ENCODE measurements at regions not wholly inside any gene's neighbourhood (a gene's known extent, or its start where the extent isn't known, plus 50 kb on each side); places are given as distances from the start of the nearest gene placed in this dataset.

GRCh38 chr5:93267736-93268135, 313.3 kb downstream of the NR2F1-AS1 start:
- no peak for DNase-seq
- Histone ChIP-seq H3K4me3 (no peak overlapping the region), H3K9me3 (no peaks in the 10 kb centered on the region), H3K27me3 (no peaks in the 10 kb centered on the region), H3K27ac (no peak overlapping the region), H3K36me3 (no peaks in the 10 kb centered on the region), H3K4me1 (no peaks in the 10 kb centered on the region)
- TF ChIP-seq POLR2A (IDR thresholded peaks at IDR 0.05) (no peak), CTCF (IDR thresholded peaks at IDR 0.05 in 4 of 5, conservative IDR thresholded peaks at IDR 0.05 in 1 of 5) (no peak)
- in situ Hi-C loops (cut with MboI; ENCODE audit: low sequenced_read_pairs in 4 of 4) (no loop called here), intact Hi-C loops (cut with DNase I; ENCODE audit: low total_unique reads) (no loop called here)
- ATAC-seq, result no peak

DNA sequence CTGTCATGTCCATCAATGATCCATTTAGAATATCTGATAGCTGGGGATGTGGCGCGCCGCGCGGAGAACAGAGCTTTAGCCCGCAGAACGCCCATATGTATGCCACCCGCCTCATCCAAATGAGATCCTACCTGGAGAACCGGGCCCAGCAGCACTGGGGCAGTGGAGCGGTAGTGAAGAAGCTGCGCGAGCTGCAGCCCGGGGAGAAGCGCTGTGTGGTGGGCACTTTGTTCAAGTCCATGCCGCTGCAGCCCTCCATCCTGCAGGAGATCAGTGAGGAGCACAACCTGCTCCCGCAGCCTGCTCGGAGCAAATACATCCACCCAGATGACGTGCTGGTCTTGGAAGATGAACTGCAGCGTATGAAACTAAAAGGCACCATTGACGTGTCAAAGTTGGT, 313.7 kb downstream of the NR2F1-AS1 start:
- no peak for TF ChIP-seq CTCF (IDR thresholded peaks at IDR 0.05 in 4 of 5, conservative IDR thresholded peaks at IDR 0.05 in 1 of 5)
- TF ChIP-seq POLR2A (IDR thresholded peaks at IDR 0.05), result no peak
- intact Hi-C loops (cut with DNase I; ENCODE audit: low total_unique reads) (no loop called here), in situ Hi-C loops (cut with MboI; ENCODE audit: low sequenced_read_pairs in 4 of 4) (no loop called here)
- no peaks in the 10 kb centered on the region for H3K36me3 ChIP-seq
- ATAC-seq (no peak), DNase-seq (no peak)
- no peaks in the 10 kb centered on the region for H3K4me1 ChIP-seq
- no peak overlapping the region for H3K4me3 ChIP-seq
- no peaks in the 10 kb centered on the region for H3K9me3 ChIP-seq
- H3K27ac ChIP-seq, result no peak overlapping the region
- H3K27me3 ChIP-seq, result no peaks in the 10 kb centered on the region

GRCh38 chr5:93257616-93258015, 323.4 kb downstream of the NR2F1-AS1 start:
- intact Hi-C loops (cut with DNase I; ENCODE audit: low total_unique reads) (no loop called here), in situ Hi-C loops (cut with MboI; ENCODE audit: low sequenced_read_pairs in 4 of 4) (no loop called here)
- no peak overlapping the region for H3K27ac ChIP-seq
- no peak for DNase-seq
- no peaks in the 10 kb centered on the region for H3K27me3 ChIP-seq
- H3K9me3 ChIP-seq, result no peaks in the 10 kb centered on the region
- no peaks in the 10 kb centered on the region for H3K36me3 ChIP-seq
- TF ChIP-seq CTCF (IDR thresholded peaks at IDR 0.05 in 4 of 5, conservative IDR thresholded peaks at IDR 0.05 in 1 of 5) (no peak), POLR2A (IDR thresholded peaks at IDR 0.05) (no peak)
- no peak overlapping the region for H3K4me3 ChIP-seq
- no peaks in the 10 kb centered on the region for H3K4me1 ChIP-seq
- ATAC-seq, result no peak

GRCh38 chr5:93255796-93256195, 325.2 kb downstream of the NR2F1-AS1 start:
- no peak overlapping the region for H3K4me3 ChIP-seq
- no peaks in the 10 kb centered on the region for H3K9me3 ChIP-seq
- intact Hi-C loops (cut with DNase I; ENCODE audit: low total_unique reads) (no loop called here), in situ Hi-C loops (cut with MboI; ENCODE audit: low sequenced_read_pairs in 4 of 4) (no loop called here)
- no peak for DNase-seq
- no peak overlapping the region for H3K27ac ChIP-seq
- ATAC-seq, result no peak
- no peak for TF ChIP-seq CTCF (IDR thresholded peaks at IDR 0.05 in 4 of 5, conservative IDR thresholded peaks at IDR 0.05 in 1 of 5)
- H3K36me3 ChIP-seq, result no peaks in the 10 kb centered on the region
- no peaks in the 10 kb centered on the region for H3K4me1 ChIP-seq
- no peaks in the 10 kb centered on the region for H3K27me3 ChIP-seq

GRCh38 chr5:93252165-93252564, 328.9 kb downstream of the NR2F1-AS1 start:
- no peaks in the 10 kb centered on the region for H3K36me3 ChIP-seq
- H3K4me1 ChIP-seq, result no peaks in the 10 kb centered on the region
- no peaks in the 10 kb centered on the region for H3K9me3 ChIP-seq
- TF ChIP-seq CTCF (IDR thresholded peaks at IDR 0.05 in 4 of 5, conservative IDR thresholded peaks at IDR 0.05 in 1 of 5), result no peak
- TF ChIP-seq POLR2A (IDR thresholded peaks at IDR 0.05), result no peak
- DNase-seq, result no peak
- intact Hi-C loops (cut with DNase I; ENCODE audit: low total_unique reads) (no loop called here), in situ Hi-C loops (cut with MboI; ENCODE audit: low sequenced_read_pairs in 4 of 4) (no loop called here)
- no peak overlapping the region for H3K27ac ChIP-seq
- H3K27me3 ChIP-seq, result no peaks in the 10 kb centered on the region
- ATAC-seq, result no peak
- no peak overlapping the region for H3K4me3 ChIP-seq
